ENCODE measurements at regions not wholly inside any gene's neighbourhood (a gene's known extent, or its start where the extent isn't known, plus 50 kb on each side); places are given as distances from the start of the nearest gene placed in this dataset.
A peak's percentile ranks its signal among the peaks of the same experiment; 100 is the strongest.
"Not testable (repeated sequence)": the region's sequence is repeated elsewhere in the genome, so short reads cannot be mapped to it uniquely, and the experiment has no call there.

DNA sequence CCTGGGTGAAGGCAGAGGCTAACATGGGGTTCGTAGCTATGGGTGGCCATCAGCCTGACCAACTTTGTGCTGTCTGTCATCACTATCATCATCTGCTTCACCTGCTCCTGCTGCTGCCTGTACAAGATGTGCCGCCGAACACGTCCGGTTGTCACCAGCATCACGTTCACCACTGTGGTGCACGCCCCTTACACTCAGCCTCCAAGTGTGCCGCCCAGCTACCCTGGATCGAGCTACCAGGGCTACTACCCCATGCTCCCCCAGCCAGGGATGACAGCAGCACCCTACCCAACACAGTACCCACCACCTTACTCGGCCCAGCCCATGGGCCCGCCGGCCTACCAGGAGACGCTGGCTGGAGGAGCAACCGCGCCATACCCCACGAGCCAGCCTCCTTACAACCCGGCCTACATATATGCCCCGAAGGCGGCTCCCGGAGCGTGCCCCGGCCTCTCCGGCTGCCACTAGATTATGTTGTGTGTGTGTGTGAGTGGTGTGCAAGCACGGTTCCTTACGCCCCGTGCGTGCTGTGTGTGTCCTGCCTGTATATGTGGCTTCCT lies 213.4 kb upstream of the XIST start:
- no peak for DNase-seq (ENCODE audit: low read depth in 3 of 3)

DNA sequence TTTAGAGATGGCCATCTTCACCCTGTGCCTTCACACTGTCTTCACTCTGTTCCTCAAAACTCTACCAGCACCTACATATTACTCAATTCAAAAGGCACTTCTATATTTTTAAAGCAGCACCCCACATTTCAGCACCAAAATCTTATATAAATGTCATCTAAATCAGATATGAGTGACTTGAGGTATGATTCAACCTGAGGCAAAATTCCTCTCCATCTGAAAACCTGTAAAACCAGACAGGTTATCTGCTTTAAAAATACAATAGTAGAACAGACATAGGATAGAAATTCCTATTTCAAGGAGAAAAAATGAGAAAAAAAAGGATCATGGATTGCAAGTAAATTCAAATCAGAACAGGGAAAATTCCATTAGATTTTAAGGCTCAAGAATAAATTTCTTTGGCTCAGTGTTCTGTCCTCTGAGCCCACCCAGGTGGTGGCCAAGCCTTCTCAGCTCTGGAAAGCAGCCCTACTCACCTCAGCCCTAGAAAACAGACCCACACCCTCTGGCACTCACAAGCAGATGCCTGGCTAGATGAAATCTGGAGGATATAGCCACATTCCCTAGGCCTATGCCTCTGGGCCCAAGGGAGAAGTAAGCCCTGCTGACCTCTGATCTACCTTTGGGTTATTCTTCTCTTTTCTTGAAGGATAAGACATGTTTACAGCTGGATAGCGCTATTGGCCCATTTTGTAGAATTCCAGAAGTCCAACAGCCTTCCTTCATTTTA lies 211.1 kb upstream of the XIST start:
- DNase-seq (ENCODE audit: low read depth in 3 of 3), result no peak

DNA sequence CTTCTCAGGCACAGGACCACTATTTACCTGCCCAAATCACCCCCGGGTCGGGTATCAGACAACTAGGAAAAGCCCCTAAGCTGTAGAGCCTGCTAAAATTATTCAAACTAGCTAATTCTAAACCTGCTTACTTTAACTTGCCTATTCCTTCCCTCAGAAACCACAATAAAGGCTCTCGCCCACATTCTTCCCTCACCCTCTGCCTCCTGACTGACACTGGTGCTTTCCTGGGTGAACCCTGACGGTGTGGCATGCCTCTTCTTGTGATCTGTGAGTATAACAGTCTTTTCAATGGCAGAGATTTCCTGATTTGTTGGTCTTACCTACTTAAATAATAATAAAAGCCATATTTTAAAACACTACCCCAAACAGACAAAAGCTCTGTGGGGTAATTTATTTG lies 209.4 kb upstream of the XIST start:
- no peak for DNase-seq (ENCODE audit: low read depth in 3 of 3)

DNA sequence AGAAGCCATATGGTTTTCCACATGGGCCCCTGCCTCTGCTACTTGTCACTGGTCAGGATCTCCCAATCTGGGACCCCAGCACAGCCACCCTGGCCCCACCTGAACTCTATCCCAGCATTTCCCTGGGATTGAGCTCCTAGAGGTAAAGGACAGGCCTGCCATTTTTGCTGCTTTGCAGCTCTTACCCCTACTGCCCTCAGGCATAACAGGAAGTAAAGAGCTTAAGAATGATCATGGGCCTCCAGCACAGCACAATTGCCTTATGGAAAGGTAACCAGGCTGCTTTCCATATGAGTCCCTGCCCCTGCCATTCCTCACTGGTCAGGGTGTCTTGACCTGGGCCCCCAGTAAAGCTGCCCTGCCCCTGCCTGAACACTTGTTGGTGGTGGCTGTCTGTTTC lies 196.6 kb upstream of the XIST start:
- no peak for DNase-seq (ENCODE audit: low read depth in 3 of 3)

DNA sequence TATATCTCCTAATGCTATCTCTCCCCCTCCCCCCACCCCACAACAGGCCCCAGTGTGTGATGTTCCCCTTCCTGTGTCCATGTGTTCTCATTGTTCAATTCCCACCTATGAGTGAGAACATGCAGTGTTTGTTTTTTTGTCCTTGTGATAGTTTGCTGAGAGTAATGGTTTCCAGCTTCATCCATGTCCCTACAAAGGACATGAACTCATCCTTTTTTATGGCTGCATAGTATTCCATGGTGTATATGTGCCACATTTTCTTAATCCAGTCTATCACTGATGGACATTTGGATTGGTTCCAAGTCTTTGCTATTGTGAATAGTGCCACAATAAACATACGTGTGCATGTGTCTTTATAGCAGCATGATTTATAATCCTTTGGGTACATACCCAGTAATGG lies 181.6 kb upstream of the XIST start:
- not testable (repeated sequence) for DNase-seq (ENCODE audit: low read depth in 3 of 3)

DNA sequence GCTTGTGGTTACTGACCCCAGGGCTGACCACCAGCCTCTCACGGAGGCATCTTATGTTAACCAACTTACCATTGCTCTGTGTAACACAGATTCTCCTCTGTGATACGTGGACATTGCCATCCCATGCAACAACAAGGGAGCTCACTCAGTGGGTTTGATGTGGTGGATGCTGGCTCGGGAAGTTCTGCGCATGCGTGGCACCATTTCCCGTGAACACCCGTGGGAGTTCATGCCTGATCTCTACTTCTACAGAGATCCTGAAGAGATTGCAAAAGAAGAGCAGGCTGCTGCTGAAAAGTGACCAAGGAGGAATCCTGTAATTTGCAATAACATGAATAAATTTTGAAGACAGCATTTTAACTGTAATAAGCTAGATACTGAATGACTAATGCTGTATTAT lies 179.0 kb upstream of the XIST start:
- DNase-seq (ENCODE audit: low read depth in 3 of 3), result not testable (repeated sequence)

DNA sequence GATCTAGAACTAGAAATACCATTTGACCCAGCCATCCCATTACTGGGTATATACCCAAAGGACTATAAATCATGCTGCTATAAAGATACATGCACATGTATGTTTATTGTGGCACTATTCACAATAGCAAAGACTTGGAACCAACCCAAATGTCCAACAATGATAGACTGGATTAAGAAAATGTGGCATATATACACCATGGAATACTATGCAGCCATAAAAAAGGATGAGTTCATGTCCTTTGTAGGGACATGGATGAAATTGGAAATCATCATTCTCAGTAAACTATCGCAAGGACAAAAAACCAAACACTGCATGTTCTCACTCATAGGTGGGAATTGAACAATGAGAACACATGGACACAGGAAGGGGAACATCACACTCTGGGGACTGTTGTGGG lies 178.3 kb upstream of the XIST start:
- not testable (repeated sequence) for DNase-seq (ENCODE audit: low read depth in 3 of 3)

DNA sequence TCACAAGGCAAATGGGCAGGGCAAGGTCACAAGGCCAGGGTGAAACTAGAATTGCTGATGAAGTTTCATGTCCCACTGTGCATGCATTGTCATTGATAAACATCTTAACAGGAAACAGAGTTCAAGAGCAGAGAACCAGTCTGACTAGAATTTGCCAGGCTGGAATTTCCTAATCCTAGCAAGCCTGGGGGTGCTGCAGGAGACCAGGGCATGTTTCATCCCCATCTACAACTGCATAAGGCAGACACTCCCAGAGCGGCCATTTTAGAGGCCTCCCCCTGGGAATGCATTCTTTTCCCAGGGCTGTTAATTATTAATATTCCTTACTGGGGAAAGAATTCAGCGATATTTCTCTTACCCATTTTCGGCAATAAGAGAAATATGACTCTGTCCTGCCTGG lies 172.6 kb upstream of the XIST start:
- not testable (repeated sequence) for DNase-seq (ENCODE audit: low read depth in 3 of 3)

DNA sequence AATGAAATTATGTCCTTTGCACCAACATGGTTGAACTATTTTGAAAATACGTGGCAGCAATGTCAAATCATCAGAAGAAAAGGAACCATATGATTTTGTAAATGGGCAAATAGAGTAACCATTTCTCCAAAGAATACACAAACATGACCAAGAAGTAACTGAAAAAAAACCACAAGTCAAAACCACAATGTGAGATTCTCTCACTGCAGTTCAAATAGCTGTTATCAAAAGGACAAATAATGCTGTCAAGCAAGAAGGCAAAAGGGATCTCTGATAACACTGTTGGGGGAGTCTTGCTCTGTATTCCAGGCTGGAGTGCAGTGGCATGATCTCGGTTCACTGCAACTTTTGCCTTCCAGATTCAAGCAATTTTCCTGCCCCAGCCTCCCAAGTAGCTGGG lies 170.7 kb upstream of the XIST start:
- no peak for DNase-seq (ENCODE audit: low read depth in 3 of 3)

DNA sequence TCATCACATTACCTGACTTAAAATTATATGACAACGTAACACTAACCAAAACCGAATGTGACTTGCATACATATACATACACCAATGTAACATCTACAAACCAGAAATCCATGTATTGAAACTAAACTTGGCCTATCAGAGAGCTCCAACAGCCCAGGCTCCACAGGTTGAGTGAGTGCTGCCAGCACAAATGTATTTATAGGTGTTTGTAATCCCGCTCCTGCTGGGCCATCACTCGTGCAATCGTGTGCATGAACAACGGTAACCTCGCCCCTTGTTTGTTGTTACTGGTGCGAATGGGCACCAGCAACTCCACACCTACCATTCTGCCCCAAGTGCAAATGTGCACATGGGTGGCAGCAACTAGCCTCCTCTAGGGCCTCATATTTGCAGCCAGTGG lies 165.7 kb upstream of the XIST start:
- DNase-seq (ENCODE audit: low read depth in 3 of 3), result no peak

DNA sequence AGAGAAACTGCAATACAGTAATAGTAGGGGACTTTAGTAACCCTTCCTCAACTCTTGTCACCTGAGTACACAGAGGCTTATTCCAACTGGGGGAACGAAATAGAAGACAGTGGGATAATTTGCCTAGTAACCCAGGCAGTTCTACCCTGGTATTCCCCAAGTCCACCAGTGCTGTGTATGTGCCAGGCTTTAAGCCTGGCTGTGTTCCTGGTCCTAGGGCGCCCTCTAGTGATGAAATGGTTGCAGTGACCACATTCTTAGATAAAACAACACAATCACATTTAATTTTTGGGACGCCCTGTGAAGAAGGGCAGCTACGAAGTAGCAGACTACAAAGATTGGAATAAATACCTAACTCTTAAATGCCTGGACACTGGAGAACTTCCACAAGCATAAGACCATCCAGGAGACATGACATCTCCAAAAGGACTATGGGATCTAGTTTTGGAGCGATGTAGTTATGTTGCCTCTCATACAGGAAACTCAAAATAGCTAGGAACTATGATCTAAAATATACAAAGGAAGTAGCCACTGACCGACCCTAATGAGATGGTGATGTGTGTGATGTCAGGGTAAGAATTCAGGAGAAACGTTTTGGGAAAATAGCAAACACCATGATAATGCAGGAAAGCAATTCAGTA lies 163.0 kb upstream of the XIST start:
- DNase-seq (ENCODE audit: low read depth in 3 of 3), result peak; percentile 15 to 27 (median 22)

DNA sequence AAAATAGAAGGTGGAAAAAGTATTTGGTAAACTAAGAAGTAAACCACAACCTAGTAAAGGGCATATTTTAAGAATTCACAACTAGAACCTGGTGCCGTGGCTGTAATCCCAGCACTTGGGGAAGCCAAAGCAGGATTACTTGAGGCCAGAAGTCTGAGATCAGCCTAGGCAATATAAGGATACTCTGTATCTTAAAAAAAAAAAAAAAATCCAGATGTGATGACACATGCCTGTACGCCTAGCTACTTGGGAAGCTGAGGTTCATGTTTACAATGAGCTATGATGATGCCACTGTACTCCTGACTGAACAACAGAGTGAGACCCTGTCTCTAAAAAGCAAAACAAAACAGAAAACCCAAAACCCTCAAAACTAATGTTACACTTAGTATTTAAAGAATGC lies 156.5 kb upstream of the XIST start:
- DNase-seq (ENCODE audit: low read depth in 3 of 3), result no peak

DNA sequence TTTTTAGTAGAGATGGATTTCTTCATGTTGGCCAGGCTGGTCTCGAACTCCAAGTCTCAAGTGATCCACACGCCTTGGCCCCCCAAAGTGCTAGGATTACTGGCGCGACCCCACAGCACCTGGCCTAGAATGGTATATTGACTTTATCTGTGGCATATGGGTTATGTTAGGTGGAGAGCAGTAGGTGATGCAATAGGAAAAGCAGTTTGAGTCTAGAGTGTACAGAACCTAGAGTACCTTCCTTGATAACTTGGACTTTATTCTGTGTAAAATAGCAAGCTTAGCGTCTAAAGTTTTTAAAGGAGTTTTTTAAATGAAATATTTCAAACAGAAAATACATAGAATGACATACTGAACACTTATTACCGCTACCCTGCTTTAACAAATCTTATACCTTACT lies 139.5 kb upstream of the XIST start:
- no peak for DNase-seq (ENCODE audit: low read depth in 3 of 3)

DNA sequence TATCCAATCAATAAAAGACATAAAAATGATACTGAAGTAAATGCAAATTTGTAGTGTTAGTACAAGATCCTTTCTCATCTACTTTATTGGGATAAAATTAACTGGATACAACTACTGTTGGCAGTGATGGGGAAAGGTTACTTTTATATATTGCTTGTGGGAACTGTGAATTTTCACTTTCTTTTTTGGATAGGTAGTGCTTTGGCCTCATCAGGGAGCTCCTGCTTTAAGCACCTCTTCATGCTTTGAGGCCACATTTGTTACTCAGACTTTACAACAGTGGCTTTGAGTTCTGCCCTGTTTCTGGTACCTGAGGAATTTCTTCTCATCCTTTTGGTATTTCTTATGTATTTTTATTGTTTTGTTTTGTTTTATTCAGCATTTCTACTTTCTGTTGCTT lies 134.7 kb upstream of the XIST start:
- no peak for DNase-seq (ENCODE audit: low read depth in 3 of 3)

DNA sequence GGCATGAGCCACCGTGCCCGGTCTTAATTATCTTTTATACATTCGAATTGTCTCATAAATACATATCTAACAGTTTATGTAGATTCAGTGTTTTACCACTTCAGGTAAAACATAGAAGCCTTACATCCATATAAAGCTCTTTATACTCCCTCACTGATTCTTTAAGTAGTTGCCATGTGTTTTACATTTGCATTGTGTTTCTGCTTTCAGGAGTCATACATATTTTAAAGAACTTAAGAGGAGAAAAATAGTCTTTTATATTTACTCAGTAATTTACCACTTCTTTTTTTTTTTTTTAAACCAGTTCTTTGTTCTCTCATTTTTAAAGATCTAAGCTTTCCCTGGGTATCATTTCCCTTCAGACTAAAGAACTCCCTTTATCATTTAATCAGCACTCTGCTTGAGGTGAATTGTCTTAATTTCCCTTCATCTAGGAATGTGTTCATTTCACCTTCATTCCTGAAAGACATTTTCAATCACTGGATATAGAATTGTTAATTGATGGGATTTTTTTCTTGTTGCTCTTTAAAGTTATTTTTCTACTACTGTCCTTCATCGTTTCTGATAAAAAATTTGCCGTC lies 127.1 kb upstream of the XIST start:
- DNase-seq (ENCODE audit: low read depth in 3 of 3), result no peak

DNA sequence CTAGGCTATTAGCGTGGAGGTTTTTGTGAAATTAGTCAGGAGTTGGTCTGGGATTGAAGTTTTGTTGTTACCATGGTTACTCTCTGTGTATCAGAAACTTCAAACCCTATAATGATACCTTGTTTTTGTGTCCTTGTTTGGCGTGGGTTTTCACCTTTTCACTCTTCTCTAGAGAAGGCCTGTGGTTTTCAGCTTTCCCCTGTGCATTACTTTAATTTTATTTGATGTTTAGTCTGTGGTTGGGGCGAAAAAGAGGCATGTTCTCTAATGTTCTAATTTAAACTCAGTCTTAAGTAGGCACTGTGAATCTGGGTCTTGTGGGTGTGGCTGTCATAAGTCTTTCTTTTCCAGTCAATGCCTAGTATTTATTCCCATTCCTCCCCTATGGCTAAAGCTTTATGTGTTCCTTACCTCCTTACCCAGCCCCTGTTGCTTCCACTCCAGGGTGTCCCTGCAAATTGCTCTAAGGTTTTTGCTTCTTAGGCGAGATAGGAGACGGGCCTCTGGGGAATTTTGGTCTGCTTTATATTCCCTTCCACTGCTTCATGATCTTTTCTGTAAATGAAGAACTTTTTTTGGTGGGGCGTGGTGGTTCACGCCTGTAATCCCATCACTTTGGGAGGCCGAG lies 125.1 kb upstream of the XIST start:
- DNase-seq (ENCODE audit: low read depth in 3 of 3), result no peak

DNA sequence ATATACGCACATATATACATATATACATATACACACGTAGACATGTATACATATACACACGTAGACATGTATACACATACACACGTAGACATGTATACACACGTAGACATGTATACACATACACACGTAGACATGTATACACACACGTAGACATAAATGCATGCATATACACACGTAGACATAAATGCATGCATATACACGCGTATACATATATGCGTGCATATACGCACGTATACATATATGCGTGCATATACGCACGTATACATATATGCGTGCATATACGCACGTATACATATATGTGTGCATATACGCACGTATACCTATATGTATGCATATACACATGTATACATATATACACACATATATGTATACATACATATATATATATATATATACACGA lies 114.9 kb upstream of the XIST start:
- DNase-seq (ENCODE audit: low read depth in 3 of 3), result not testable (repeated sequence)

DNA sequence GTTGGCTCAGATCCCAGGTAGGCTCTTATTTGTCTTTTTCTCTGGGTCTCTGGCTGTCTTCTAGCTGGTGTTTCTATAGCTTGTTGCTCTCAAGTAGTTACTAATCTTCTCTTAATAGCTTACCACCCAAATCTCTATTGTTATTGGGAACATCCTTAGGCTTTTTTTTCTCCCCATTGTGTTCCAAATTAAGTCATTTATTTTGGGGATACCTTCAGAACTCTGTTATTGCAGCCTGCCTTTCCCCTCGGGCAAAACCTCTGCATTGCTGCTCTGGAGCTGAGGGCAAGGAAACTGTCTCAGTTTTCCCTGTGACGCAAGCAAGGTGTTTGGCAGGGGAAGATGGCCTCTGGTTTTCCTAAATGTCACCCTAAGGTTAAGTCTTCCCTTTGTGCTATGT lies 113.3 kb upstream of the XIST start:
- no peak for DNase-seq (ENCODE audit: low read depth in 3 of 3)

DNA sequence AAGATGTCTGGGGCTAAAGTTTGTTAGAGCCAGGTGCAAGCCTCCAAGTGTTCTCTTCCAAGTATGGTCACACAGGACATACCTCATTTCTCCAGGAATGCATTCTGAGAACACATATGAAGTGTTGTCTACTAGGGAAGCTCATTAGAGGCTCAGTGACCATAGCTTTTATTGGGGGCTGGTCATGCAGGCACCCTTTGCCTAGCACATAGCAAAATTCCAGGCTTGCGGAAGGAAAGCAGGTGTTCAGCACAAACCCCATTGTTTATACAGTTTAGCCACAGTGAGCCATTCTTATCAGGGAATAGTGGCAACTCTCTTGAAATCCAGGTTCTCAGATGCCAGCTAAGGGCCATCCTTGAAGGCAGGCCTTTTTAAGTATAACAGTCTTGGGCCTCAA lies 112.1 kb upstream of the XIST start:
- no peak for DNase-seq (ENCODE audit: low read depth in 3 of 3)

DNA sequence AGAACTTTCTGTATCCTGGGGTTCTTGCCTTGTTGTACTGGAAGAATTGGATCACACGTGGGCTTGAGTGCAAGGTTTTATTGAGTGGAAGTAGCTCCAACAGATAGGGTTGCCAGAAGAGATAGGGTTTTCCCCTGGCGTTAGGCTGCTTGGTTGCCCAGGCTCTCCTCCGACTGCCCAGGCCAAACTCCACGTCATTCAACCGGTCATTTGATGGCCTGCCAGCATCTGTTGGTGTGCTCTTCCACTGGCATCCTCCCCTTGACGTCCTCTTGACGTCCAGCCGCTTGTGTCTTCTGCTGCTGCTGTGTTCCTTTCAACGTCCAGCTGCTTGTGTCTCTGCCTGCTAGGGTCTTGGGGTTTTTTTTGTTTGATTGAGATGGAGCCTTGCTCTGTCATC lies 111.2 kb upstream of the XIST start:
- no peak for DNase-seq (ENCODE audit: low read depth in 3 of 3)

DNA sequence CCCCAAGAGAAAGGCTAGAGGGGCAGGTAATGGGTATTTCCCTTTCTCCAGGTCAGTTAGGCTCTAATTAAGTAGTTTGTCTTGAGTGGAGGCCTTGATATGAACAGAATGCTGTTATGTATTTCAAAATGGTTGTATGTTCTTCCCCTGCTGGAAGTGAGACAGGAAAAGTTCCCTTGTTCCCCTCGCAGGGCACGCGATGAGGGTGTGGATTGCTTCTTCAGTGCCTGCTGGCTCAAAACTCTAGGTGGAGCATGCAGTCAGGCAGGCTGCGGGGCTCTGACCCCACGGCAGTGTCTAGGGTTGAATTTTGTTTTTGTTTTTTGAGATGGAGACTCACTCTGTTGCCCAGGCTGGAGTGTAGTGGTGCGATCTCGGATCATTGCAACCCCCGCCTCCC lies 110.4 kb upstream of the XIST start:
- no peak for DNase-seq (ENCODE audit: low read depth in 3 of 3)

DNA sequence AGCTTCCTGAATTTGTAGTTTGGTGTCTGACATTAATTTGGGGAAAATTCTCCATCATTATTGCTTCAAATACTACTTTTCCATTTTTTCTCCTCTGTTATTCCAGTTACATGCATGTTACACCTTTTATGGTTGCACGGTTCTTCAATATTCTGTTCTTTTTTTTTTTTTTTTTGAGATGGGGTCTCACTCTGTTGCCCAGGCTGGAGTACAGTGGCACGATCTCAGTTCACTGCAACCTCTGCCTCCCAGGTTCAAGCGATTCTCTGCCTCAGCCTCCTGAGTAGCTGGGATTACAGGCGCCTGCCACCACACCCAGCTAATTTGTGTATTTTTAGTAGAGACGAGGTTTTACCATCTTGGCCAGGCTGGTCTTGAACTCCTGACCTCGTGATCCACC lies 109.4 kb upstream of the XIST start:
- DNase-seq (ENCODE audit: low read depth in 3 of 3), result not testable (repeated sequence)

DNA sequence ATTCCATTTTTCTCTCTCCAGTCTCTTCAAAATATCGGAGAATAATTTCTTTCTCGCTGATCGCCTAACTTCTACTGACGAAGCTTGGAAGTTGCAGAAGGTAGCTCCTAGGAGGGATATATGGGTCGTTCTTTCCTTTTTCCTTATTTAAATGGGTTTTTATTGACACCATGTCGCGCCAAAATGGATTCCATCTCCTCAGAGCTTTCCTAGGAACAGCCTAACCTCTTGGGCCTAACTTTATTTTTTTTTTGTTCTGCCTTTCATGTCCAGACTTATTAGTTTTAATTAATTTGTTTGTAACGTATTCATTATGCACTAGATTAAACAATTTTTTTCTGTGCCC lies 92.0 kb upstream of the XIST start:
- no peak for DNase-seq (ENCODE audit: low read depth in 3 of 3)
